ENCODE measurements at regions not wholly inside any gene's neighbourhood (a gene's known extent, or its start where the extent isn't known, plus 50 kb on each side); places are given as distances from the start of the nearest gene placed in this dataset.

- ChIA-PET POLR2A (no interaction called here), CTCF (interaction anchor here (0.9 kb wide), 1 partner anchor 19 kb away, joined by 3 read pairs; no protein-coding TSS in a partner anchor)
- no peak for TF ChIP-seq BCL6B (tag by site-specific recombination; IDR thresholded peaks at IDR 0.05)
- TF ChIP-seq ZNF140 (tag by site-specific recombination; IDR thresholded peaks at IDR 0.05): no peak
- TF ChIP-seq ZNF555 (tag by site-specific recombination; conservative IDR thresholded peaks at IDR 0.05): no peak
- TF ChIP-seq ZNF19 (tag by site-specific recombination; IDR thresholded peaks at IDR 0.05; ENCODE audit: low read depth): no peak
- TF ChIP-seq MYNN (tag by site-specific recombination; IDR thresholded peaks at IDR 0.05; ENCODE audit: borderline replicate concordance): no peak
- TF ChIP-seq ZNF433 (tag by site-specific recombination; IDR thresholded peaks at IDR 0.05; ENCODE audit: low read depth): no peak
- TF ChIP-seq ZBTB48 (tag by site-specific recombination; IDR thresholded peaks at IDR 0.05): no peak
- TF ChIP-seq ZNF292 (tag by site-specific recombination; IDR thresholded peaks at IDR 0.05; ENCODE audit: borderline replicate concordance, low read depth): no peak
- no peak for TF ChIP-seq ZFP41 (tag by site-specific recombination; IDR thresholded peaks at IDR 0.05; ENCODE audit: borderline replicate concordance)
- no peak for TF ChIP-seq ZNF677 (tag by site-specific recombination; IDR thresholded peaks at IDR 0.05)
- no peak for TF ChIP-seq ZNF692 (tag by site-specific recombination; IDR thresholded peaks at IDR 0.05)
- TF ChIP-seq ZNF639 (tag by site-specific recombination; IDR thresholded peaks at IDR 0.05): no peak
- TF ChIP-seq ZBTB10 (tag by site-specific recombination; IDR thresholded peaks at IDR 0.05): no peak
- TF ChIP-seq ZNF280C (tag by site-specific recombination; IDR thresholded peaks at IDR 0.05): no peak
- no peak for TF ChIP-seq ZNF311 (tag by site-specific recombination; IDR thresholded peaks at IDR 0.05; ENCODE audit: borderline replicate concordance)
- TF ChIP-seq PRDM10 (tag by site-specific recombination; IDR thresholded peaks at IDR 0.05): no peak
- TF ChIP-seq ZNF133 (tag by site-specific recombination; IDR thresholded peaks at IDR 0.05): no peak
- TF ChIP-seq ZNF10 (tag by site-specific recombination; IDR thresholded peaks at IDR 0.05): no peak
- no peak for TF ChIP-seq ZNF843 (tag by site-specific recombination; IDR thresholded peaks at IDR 0.05)
- Histone ChIP-seq H3K9me3 (ENCODE audit: control insufficient read depth, insufficient read depth, low read depth, low read length) (no peaks in the 10 kb centered on the region), H3K4me1 (ENCODE audit: control insufficient read depth, insufficient read depth, low read length) (no peaks in the 10 kb centered on the region), H3K36me3 (ENCODE audit: control insufficient read depth in 2 of 2, insufficient read depth in 1 of 2, low read length in 2 of 2) (no peaks in the 10 kb centered on the region), H3K4me3 (ENCODE audit: low read depth, low read length) (no peak overlapping the region), H3K27ac (ENCODE audit: extremely low read depth, low read depth, low read length) (no peak overlapping the region)
Measured at GRCh38 chr18:8504424-8504823, 104.8 kb upstream of the RAB12 start.
